ENCODE measurements at regions not wholly inside any gene's neighbourhood (a gene's known extent, or its start where the extent isn't known, plus 50 kb on each side); places are given as distances from the start of the nearest gene placed in this dataset.

GRCh38 chr9:94010980-94011533, 55.9 kb upstream of the BARX1 start:
- H3K9me3 ChIP-seq = no peaks in the 10 kb centered on the region
- H3K27ac ChIP-seq = no peak overlapping the region
- ChIA-PET POLR2A (no interaction called here), CTCF (interaction anchor here (6.4 kb wide), 1 partner anchor 203 kb away, joined by 193 read pairs; no protein-coding TSS in a partner anchor)
- H3K4me2 ChIP-seq = no peak overlapping the region
- FAIRE-seq = no peak
- H3K4me3 ChIP-seq = no peak overlapping the region
- no peak for DNase-seq (ENCODE audit: low read depth in 1 of 2, low spot score in 1 of 2)
- no peaks in the 10 kb centered on the region for H3K4me1 ChIP-seq
- ATAC-seq = 0 out of 6 replicates have a peak, but pooled peaks of 1 of the 2 experiments have one; percentile 31
- WGBS (ENCODE audit: missing lambda C conversion rate) = 50% methylated on average over 4 of the region's 4 CpGs
- TF ChIP-seq PHF8 (IDR thresholded peaks at IDR 0.05; ENCODE audit: borderline replicate concordance, low read depth) = no peak
- no peak for TF ChIP-seq RNF2 (IDR thresholded peaks at IDR 0.05; ENCODE audit: borderline replicate concordance, low read depth)
- no peak for TF ChIP-seq ATOH8 (CRISPR knock-in tag; IDR thresholded peaks at IDR 0.05; ENCODE audit: low read depth)
- TF ChIP-seq RCOR1 (IDR thresholded peaks at IDR 0.05; ENCODE audit: low read depth, low read length) = no peak
- TF ChIP-seq ZSCAN20 (CRISPR knock-in tag; IDR thresholded peaks at IDR 0.05) = no peak
- TF ChIP-seq RAD21 (conservative IDR thresholded peaks at IDR 0.05 in 1 of 2, IDR thresholded peaks at IDR 0.05 in 1 of 2) = no peak
- no peak for TF ChIP-seq NFE2L2 (conservative IDR thresholded peaks at IDR 0.05; ENCODE audit: low read length)
- no peak for TF ChIP-seq ZC3H11A (IDR thresholded peaks at IDR 0.05)
- TF ChIP-seq ZFP36 (IDR thresholded peaks at IDR 0.05; ENCODE audit: borderline replicate concordance, partially characterized antibody) = no peak
- no peak for TF ChIP-seq SMC3 (IDR thresholded peaks at IDR 0.05)
- no peak for TF ChIP-seq CHD4 (IDR thresholded peaks at IDR 0.05; ENCODE audit: borderline replicate concordance)

- TF ChIP-seq ATOH8 (CRISPR knock-in tag; IDR thresholded peaks at IDR 0.05; ENCODE audit: low read depth) (no peak), RARB (CRISPR knock-in tag; IDR thresholded peaks at IDR 0.05) (no peak), CHD2 (IDR thresholded peaks at IDR 0.05; ENCODE audit: low read length, partially characterized antibody) (no peak), HES2 (IDR thresholded peaks at IDR 0.05) (no peak), CEBPB (IDR thresholded peaks at IDR 0.05) (no peak), HOXB13 (CRISPR knock-in tag; IDR thresholded peaks at IDR 0.05; ENCODE audit: low read depth) (no peak), ZSCAN20 (CRISPR knock-in tag; IDR thresholded peaks at IDR 0.05) (no peak), MAFK (IDR thresholded peaks at IDR 0.05; ENCODE audit: partially characterized antibody) (no peak), EP300 (IDR thresholded peaks at IDR 0.05) (no peak), JUN (IDR thresholded peaks at IDR 0.05) (no peak), EHMT2 (IDR thresholded peaks at IDR 0.05; ENCODE audit: low read depth) (no peak), CTCF (IDR thresholded peaks at IDR 0.05) (no peak), EHF (CRISPR knock-in tag; IDR thresholded peaks at IDR 0.05) (no peak), SMC3 (IDR thresholded peaks at IDR 0.05) (no peak), NPAS2 (CRISPR knock-in tag; IDR thresholded peaks at IDR 0.05; ENCODE audit: borderline replicate concordance) (no peak), HEYL (CRISPR knock-in tag; IDR thresholded peaks at IDR 0.05) (no peak), NFE2L2 (conservative IDR thresholded peaks at IDR 0.05; ENCODE audit: low read length) (no peak)
- Histone ChIP-seq H3K4me3 (no peak overlapping the region), H3K4me2 (no peak overlapping the region), H3K9me3 (no peaks in the 10 kb centered on the region), H3K4me1 (no peaks in the 10 kb centered on the region), H3K27ac (no peak overlapping the region)
- DNase-seq (ENCODE audit: low read depth in 1 of 2, low spot score in 1 of 2) (no peak), ATAC-seq (no peak), FAIRE-seq (no peak)
- CTCF ChIA-PET = interaction anchor here (0.7 to 1.4 kb wide), 4 partner anchors 9 to 324 kb away, joined by 3 to 5 read pairs (median 4); no protein-coding TSS in a partner anchor
- 12% methylated on average over 3 of the region's 3 CpGs for WGBS (ENCODE audit: missing lambda C conversion rate)
- POLR2A ChIA-PET = no interaction called here
These were observed 50.2 kb upstream of the BARX1 start for GRCh38 chr9:94005272-94005901.

Data from A549 (cell line).